ENCODE measurements at regions not wholly inside any gene's neighbourhood (a gene's known extent, or its start where the extent isn't known, plus 50 kb on each side); places are given as distances from the start of the nearest gene placed in this dataset.

DNA sequence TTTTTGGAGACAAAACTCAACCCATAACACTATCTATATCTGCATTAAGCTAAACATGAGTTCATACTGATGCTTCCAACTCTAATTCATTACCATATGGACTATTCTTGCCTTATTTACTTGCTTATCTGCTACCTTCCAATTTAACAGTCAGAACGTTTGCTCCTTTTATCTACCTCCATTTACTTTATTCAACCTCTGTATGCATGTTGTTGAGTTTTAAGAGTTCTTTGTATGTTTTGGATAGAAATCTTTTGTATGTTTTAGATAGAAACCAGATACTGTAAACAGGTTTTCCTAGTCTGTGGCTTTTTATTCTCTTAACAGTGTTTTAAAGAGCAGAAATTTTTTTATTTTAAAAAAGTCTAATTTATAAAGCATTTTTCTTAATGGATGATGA lies 542.2 kb upstream of the NDST4 start:
- WGBS, 2 donors, result 3 to 15% methylated on average over 1 of the region's 1 CpG
- intact Hi-C loops (cut with DNase I), result no loop called here
- H3K9me3 ChIP-seq, result no peaks in the 10 kb centered on the region
- ATAC-seq (no peak), DNase-seq (no peak)
- H3K27ac ChIP-seq, result no peak overlapping the region
- TF ChIP-seq, protein P1, sequence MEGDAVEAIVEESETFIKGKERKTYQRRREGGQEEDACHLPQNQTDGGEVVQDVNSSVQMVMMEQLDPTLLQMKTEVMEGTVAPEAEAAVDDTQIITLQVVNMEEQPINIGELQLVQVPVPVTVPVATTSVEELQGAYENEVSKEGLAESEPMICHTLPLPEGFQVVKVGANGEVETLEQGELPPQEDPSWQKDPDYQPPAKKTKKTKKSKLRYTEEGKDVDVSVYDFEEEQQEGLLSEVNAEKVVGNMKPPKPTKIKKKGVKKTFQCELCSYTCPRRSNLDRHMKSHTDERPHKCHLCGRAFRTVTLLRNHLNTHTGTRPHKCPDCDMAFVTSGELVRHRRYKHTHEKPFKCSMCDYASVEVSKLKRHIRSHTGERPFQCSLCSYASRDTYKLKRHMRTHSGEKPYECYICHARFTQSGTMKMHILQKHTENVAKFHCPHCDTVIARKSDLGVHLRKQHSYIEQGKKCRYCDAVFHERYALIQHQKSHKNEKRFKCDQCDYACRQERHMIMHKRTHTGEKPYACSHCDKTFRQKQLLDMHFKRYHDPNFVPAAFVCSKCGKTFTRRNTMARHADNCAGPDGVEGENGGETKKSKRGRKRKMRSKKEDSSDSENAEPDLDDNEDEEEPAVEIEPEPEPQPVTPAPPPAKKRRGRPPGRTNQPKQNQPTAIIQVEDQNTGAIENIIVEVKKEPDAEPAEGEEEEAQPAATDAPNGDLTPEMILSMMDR (IDR thresholded peaks at IDR 0.05), result no peak
- TF ChIP-seq POLR2A (IDR thresholded peaks at IDR 0.05), result no peak
- H3K4me3 ChIP-seq, result no peak overlapping the region
- H3K27me3 ChIP-seq, result no peaks in the 10 kb centered on the region
- H3K4me1 ChIP-seq, result no peaks in the 10 kb centered on the region
- no peaks in the 10 kb centered on the region for H3K36me3 ChIP-seq (replicated peaks in 1 of 2; ENCODE audit: insufficient read depth in 1 of 2, low read depth in 2 of 2)

DNA sequence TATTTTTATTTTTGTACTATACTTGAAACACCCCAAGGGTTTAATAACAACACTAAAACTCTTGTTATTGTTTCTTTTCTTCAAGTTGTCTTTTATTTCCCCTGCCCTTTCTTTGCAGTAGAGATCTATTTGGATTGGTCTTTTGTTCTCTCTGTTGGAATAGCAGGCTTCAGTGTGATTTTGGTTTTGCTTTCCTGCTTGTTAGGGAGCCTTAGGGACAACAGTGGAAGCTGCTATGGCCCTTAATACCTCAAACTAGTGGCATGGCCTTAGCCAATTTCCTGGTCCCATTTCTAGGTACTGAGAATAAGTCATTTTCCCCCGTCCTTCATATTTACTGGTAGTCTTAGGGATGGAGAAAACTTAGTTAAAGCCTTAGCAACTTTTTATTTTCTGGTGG lies 535.4 kb upstream of the NDST4 start:
- 46 to 58% methylated on average over 1 of the region's 1 CpG for WGBS, 2 donors
- DNase-seq (no peak), ATAC-seq (no peak)
- TF ChIP-seq, protein P1 (IDR thresholded peaks at IDR 0.05), result no peak
- no peak for TF ChIP-seq POLR2A (IDR thresholded peaks at IDR 0.05)
- H3K4me3 ChIP-seq, result no peak overlapping the region
- intact Hi-C loops (cut with DNase I), result no loop called here
- H3K27ac ChIP-seq, result no peak overlapping the region
- no peaks in the 10 kb centered on the region for H3K9me3 ChIP-seq
- no peaks in the 10 kb centered on the region for H3K36me3 ChIP-seq (replicated peaks in 1 of 2; ENCODE audit: insufficient read depth in 1 of 2, low read depth in 2 of 2)
- no peaks in the 10 kb centered on the region for H3K4me1 ChIP-seq
- no peaks in the 10 kb centered on the region for H3K27me3 ChIP-seq

DNA sequence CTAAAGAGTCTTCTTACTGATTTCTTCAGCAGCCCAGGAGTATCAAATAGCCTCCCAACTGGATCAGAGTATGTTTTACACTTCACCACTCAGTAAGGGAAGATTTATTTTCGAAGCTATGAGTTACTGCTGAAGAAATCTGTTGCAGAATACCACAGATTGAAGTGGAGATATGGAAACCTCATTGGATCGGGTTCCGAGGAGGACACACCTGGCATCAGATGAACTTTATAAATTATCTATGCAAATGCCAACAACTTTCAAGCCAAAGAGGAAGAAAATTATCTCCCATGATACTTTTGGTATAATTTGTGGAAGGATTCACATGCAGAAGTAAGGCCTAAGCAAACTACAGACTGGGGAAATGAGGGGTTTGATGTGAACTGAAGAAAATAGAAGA lies 515.9 kb upstream of the NDST4 start:
- Histone ChIP-seq H3K36me3 (replicated peaks in 1 of 2; ENCODE audit: insufficient read depth in 1 of 2, low read depth in 2 of 2) (no peaks in the 10 kb centered on the region), H3K27me3 (no peaks in the 10 kb centered on the region), H3K4me3 (no peak overlapping the region), H3K9me3 (no peaks in the 10 kb centered on the region), H3K4me1 (no peaks in the 10 kb centered on the region), H3K27ac (no peak overlapping the region)
- 55 to 59% methylated on average over 3 of the region's 3 CpGs for WGBS, 2 donors
- ATAC-seq (no peak), DNase-seq (no peak)
- intact Hi-C loops (cut with DNase I), result no loop called here
- TF ChIP-seq, protein P1 (IDR thresholded peaks at IDR 0.05), result no peak
- no peak for TF ChIP-seq POLR2A (IDR thresholded peaks at IDR 0.05)

DNA sequence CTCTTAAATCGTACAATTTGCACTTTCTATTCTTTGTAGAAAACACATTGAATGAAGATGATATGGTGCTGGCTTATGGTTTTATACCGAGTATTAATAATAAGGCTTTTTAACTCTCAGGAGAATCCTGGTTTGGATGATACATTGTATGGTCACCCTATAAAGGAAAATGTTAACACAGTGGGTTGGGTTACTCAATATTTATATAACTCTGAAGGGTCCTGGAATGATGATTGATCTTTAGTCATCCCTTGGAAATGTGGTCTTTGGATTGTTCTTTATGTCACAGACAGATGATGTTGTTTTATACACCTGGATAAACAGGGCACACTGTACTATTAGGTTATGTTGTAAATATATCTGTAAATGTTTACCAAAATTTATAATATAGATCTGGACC lies 496.2 kb upstream of the NDST4 start:
- DNase-seq, result no peak
- H3K36me3 ChIP-seq (replicated peaks in 1 of 2; ENCODE audit: insufficient read depth in 1 of 2, low read depth in 2 of 2), result no peaks in the 10 kb centered on the region
- no peaks in the 10 kb centered on the region for H3K4me1 ChIP-seq
- H3K27ac ChIP-seq, result no peak overlapping the region
- H3K4me3 ChIP-seq, result no peak overlapping the region
- WGBS, 2 donors, result 46 to 61% methylated on average over 2 of the region's 2 CpGs
- H3K9me3 ChIP-seq, result no peaks in the 10 kb centered on the region
- ATAC-seq, result no peak
- TF ChIP-seq POLR2A (IDR thresholded peaks at IDR 0.05), result no peak
- TF ChIP-seq, protein P1 (IDR thresholded peaks at IDR 0.05), result no peak
- intact Hi-C loops (cut with DNase I), result no loop called here
- no peaks in the 10 kb centered on the region for H3K27me3 ChIP-seq

DNA sequence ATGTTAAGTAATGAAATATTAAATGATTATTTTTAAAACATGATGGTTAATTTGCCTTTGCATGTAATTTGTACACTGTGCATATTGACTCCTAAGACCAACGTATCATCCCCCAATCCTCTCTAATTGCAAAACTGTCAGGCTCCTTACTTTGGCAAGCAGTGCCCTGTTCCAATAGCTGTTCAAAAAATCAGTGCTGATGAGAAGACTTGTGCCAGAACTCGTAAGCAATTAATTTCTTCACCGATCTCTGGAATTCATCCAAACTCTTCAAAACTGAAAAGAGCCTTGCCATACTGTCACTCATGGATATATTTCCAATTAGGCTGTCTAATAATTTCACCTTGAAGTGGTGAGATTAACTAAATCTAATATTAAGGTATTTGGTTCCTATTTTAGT lies 493.9 kb upstream of the NDST4 start:
- intact Hi-C loops (cut with DNase I), result no loop called here
- 52 to 59% methylated on average over 3 of the region's 3 CpGs for whole genome bisulfite sequencing, 2 donors
- DNase-seq (no peak), ATAC-seq (no peak)
- H3K27ac ChIP-seq, result no peak overlapping the region
- no peak overlapping the region for H3K4me3 ChIP-seq
- no peaks in the 10 kb centered on the region for H3K4me1 ChIP-seq
- TF ChIP-seq POLR2A (IDR thresholded peaks at IDR 0.05), result no peak
- TF ChIP-seq, protein P1 (IDR thresholded peaks at IDR 0.05), result no peak
- no peaks in the 10 kb centered on the region for H3K9me3 ChIP-seq
- H3K36me3 ChIP-seq (replicated peaks in 1 of 2; ENCODE audit: insufficient read depth in 1 of 2, low read depth in 2 of 2), result no peaks in the 10 kb centered on the region
- no peaks in the 10 kb centered on the region for H3K27me3 ChIP-seq
